HG02885 (cell line): ENCODE measurements at regions not wholly inside any gene's neighbourhood (a gene's known extent, or its start where the extent isn't known, plus 50 kb on each side); places are given as distances from the start of the nearest gene placed in this dataset.

Experiments used
- ATAC-seq: cut with Tn5 transposase; IDR thresholded peaks from one replicate; pipeline ENCODE4 v1.9.1; 2021; ENCODE audit warnings: mild to moderate bottlenecking; ENCODE audit not compliant: unreplicated experiment, poor library complexity

DNA sequence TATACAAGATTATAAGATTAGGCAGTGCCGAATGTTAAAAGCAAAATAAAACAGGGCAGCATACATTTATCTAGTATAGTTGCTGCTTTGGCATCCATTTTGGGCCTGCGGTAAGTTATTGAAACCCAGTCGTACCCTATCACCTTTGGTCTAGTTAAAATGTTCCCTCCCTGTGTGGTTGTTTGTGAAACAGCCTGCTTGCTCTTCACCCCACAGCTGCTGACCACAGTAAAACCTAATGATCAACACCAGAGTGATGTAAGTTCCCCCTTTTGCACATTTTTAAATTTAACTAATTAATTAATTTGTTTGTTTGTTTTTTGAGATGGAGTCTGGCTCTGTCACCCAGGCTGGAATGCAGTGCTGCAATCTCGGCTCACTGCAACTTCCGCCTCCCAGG is 50.3 kb upstream of the TXNDC5 start:
- ATAC-seq, result peak; percentile 29
